ENCODE measurements at regions not wholly inside any gene's neighbourhood (a gene's known extent, or its start where the extent isn't known, plus 50 kb on each side); places are given as distances from the start of the nearest gene placed in this dataset.

GRCh38 chr2:57867730-57868129 lies 178.9 kb upstream of the VRK2 start:
- no peak for TF ChIP-seq CTCF (IDR thresholded peaks at IDR 0.05)
- no peak for TF ChIP-seq POLR2A (IDR thresholded peaks at IDR 0.05)
